ENCODE measurements at regions not wholly inside any gene's neighbourhood (a gene's known extent, or its start where the extent isn't known, plus 50 kb on each side); places are given as distances from the start of the nearest gene placed in this dataset.
"Not testable (repeated sequence)": the region's sequence is repeated elsewhere in the genome, so short reads cannot be mapped to it uniquely, and the experiment has no call there.

DNA sequence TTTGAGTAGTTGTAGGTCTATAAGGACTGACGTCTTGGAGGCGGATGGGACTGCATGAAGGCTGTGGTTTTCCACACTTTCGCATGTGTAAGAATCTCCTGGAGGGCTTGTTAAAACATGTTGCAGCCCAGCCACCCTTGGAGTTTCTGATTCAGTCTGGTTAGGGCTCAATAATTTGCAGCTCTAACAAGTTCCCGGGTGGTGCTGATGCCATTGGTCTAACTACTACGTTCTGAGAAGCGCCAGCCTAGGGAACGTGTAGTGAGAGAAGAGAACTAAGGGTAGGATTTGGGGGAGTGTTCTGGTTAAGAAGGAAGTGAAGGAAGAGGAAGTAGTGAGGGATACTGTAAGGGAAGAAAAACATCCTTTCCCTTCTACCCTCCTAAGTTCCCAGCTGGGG lies 138.9 kb downstream of the LARP7 start:
- DNase-seq (ENCODE audit: low read depth in 2 of 2) = no peak

DNA sequence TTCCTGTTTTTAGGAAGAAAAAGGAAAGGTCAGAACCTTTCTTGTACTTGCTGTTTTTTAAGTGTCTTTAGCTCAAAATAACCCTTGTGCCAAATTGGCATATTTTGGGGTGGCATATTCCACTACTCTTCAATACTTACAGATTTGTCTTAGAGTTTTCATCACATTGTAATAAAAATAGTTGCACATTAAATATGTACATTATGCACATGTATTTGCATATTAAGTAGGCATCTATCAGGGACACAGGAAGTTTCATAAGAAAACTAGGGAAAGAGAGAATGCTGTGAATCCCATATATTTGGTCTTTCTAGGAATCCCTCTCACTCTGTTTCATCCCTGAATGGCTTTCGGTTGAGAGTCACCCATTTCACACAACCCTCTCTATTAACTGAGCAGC lies 139.6 kb downstream of the LARP7 start:
- DNase-seq (ENCODE audit: low read depth in 2 of 2) = no peak

DNA sequence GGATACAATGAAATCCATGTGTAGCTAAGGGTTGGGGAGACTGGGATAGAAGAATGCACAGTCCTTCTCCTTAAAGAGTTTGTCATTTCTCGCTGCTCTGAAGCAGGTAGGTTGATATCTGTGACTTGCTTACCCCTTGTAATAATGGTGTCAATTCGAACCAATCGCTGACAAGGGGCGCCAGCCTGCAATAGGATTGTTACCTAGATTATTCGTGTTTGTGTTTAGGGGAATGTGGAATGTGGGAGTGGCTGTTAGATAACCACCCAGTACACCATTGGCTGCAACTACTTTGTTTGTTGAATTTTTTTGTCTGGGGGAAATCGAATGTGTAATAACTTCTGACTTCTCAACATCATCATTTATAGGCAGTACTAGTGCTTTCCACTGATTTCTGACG lies 141.6 kb downstream of the LARP7 start:
- DNase-seq (ENCODE audit: low read depth in 2 of 2) = no peak

DNA sequence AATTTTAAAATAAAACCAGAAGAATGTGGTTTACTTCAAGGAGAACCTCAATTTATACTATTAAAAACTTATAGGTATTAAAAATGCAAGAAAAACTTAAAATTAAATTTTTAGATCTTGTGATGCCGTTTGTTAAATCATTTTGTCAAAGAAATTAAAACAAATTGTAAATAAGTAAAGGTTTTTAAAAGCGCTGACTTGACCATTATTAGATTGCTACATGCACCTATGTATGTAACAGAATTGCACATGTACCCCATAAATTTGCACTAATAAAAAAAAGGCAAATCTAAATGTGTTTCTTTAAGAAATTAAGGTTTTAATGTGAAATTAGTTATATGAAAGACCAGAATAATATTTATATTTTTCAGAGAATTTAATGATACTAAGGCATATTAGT lies 156.1 kb downstream of the LARP7 start:
- no peak for DNase-seq (ENCODE audit: low read depth in 2 of 2)

DNA sequence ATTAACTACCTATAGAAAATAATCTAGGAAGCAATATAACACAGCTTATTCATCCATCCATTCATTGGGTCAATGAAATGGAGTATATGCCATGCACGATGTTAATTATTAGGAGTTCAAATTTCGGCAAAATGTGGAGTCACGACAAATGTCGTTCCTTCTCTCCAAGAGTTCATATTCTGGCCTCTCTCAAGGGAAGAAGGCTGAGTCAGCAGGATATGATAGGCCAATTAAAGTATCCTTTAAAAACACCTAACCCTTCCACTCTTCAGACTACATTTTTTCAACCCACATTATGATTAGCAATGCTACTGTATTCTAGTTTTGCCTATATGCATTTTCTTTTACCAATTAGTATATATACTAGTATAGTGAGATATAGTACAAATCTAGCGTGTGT lies 163.1 kb downstream of the LARP7 start:
- DNase-seq (ENCODE audit: low read depth in 2 of 2) = no peak

DNA sequence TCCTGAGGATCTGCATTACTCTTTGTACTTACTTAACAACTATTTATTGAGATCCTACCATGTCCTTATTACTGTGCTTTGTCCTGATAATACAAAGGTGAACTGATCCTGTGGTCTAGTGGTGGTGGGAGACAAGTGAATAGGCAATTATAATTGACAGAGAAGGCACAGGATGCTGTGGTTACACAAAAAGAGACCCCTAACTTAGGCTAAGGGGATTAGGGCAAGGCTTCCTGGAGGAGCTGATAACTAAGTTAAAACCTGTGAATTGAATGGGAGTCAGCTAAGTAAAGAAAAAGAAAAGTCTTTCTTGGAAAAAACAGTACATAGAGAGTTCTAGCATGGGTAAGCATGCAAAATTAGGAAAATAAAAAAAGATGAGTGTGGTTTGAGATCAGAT lies 164.4 kb downstream of the LARP7 start:
- no peak for DNase-seq (ENCODE audit: low read depth in 2 of 2)

DNA sequence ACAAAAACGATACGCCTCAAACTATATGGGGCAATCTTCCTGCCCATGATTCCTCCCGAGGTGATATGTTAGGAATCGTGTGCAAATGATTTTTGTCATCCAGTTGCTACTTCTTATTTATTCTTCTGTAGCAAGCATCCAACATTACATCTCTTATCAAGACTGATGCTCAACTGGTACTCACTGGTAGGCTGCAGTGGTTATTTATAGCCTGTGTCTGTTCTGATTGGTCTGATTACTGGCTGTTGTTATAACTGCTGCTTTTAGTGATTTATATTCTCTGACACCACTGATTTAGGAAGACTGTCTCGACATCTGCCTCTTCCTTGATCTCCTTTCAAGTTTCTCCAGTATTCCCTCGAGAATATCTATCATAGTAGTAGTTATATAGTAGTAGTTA lies 165.8 kb downstream of the LARP7 start:
- no peak for DNase-seq (ENCODE audit: low read depth in 2 of 2)

DNA sequence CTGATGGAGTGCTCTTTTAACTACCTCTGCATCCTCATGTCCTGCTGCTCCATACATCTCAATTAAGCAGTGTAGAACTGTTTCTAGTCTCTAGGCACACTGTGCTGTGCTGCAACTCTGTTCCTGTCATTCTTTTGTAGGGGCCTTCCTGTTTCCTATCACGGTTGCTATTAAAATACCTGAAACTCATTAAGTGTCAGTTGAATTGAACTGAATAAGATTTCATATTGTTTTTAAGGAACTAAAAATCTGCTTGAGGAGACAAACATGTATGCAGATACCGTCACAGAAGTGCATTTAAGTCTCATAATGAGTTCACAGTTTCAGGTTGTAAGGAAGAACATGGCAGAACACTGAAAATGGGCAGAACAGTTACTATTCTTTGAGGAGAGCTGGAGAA lies 170.1 kb downstream of the LARP7 start:
- DNase-seq (ENCODE audit: low read depth in 2 of 2) = no peak

DNA sequence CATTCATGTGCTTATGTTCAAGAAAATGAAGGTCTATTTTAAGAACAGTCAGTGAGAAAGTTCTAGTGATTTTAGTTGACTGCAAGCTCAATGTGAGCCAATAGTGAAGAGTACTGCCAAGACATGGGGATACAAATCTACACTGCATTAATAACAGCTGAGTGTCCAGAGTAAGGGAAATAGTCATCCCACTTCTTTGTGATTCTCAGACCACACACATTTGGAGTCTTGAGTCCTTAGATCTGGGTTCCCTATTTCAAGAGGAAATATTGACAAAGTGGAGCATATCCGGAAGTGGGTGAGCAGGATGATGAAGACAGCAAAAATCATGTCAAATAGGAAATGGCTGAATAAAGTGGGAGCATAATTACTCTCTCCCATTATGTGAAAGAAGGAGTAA lies 171.1 kb downstream of the LARP7 start:
- DNase-seq (ENCODE audit: low read depth in 2 of 2) = no peak

DNA sequence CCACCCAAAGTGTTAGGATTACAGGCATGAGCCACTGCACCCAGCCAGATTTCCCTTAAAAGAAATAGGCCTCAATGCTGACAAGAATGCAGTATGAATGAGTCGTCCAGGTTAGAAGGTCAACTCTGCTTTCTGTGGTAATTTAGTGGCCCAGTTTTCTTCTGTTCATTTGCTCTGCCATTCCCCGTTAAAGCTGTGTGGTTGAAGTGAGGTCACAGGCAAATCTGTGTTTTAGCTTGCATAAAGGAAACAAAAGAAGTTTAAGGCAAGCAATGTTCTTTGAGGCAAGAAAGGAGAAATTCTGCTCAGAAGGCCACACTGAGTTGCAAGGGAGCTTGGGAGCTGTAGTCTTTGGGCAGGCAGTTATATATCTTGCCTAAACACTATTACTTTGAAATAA lies 176.8 kb downstream of the LARP7 start:
- no peak for DNase-seq (ENCODE audit: low read depth in 2 of 2)

DNA sequence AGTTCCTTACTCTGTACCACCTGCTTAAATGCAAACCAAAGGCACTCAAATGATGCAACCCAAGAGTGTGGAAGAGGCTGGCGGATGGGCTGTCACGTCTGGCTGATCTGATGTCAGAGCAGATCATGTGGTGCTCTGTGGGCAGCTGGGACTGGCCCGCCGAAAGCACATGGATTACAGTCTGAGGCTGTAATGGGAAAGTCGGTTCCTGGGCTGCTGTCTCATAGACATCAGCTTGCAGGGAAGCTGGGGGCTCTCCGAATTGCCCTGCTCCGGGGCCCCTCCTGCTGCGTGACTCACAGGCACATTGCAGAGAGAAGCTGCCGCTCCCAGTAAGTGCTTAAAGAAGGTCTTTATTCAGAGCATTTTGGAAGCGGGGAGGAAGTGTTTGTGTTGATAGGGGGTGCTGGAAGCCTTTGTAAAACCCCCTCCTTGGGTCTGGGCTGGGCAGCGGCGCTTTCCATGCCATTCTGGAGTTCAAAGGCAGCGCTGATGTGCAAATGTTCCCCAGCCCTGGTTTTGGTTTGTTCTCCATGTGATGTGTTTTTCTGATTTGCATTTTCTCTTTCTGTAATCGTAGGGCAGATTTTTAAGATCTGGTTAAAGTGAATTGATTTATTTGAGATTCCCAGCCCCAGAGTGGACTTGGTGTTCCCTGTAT lies 181.1 kb downstream of the LARP7 start:
- DNase-seq (ENCODE audit: low read depth in 2 of 2) = peak in 1 of 2 donors; percentile 12

DNA sequence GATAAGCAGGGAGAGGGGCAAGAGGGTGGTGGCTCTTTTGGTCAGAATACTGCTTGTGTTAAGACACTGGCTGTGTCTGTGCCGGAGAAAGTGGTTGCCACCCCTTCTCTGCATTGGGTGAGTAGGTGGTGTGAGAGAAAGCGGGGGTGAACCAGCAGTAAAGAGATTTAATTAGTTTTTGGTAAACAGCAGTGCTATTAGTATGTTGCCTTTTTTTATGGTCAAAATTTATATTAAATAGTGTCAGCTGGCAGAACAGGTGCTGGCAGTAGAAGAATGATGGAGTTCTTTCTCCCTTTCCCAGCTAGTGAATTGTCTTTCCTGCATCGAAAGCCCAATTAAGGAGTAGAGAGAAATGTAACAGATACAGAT lies 181.6 kb downstream of the LARP7 start:
- no peak for DNase-seq (ENCODE audit: low read depth in 2 of 2)

DNA sequence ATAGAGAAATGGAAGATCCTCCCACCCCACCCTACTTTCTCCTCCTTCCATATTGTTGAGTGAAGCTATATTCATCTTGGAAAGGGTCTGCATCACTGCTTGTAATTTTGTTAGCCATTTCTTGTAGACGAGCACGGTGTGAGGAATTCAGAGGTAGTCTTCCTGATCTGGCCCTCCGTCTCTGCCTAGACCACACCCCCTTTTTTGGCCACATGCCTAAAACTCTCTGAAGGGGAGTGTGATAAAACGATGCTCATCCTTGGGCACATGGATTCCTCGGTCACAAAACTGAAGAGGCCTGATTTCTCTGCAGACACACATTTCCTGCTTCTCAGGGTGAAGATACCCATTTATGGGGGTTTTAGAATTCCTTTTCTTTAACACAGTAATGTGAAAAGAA lies 182.8 kb downstream of the LARP7 start:
- no peak for DNase-seq (ENCODE audit: low read depth in 2 of 2)

DNA sequence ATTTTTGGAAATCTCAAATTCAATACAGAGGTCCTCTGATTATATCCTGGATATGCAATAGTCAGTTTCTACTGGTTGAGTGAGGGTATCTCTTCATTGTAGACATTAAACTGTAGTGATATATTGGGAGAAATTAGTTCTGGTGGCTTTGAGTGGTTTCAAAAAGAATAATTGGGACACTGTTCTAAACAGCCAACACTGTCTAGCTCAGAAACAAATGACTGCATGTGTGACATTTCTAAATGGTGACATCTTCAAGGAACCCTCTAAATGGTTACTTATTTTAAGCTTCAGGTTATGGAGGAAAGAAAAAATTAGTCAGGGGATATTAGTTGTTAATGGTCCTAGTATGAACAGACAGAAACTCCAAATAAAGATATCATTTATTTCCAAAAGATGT lies 186.2 kb downstream of the LARP7 start:
- no peak for DNase-seq (ENCODE audit: low read depth in 2 of 2)

DNA sequence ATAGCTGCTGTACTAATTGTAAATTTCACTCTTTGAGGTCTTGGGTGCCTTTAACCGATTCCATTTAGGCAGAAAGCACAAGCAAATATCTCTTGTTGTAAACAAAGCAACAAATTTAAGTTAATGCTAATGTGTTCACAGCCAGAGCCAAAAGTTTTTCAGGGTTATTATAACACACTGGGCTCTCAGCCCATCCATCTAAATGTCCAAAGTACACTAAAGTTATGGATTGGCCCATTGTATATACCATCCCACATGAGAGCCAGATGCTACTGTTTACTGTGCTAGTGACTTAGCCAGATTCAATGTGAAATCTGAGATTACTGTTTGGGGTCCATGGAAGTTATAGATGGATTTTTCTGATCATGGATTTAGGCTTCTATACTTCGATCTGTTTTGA lies 186.7 kb downstream of the LARP7 start:
- no peak for DNase-seq (ENCODE audit: low read depth in 2 of 2)

DNA sequence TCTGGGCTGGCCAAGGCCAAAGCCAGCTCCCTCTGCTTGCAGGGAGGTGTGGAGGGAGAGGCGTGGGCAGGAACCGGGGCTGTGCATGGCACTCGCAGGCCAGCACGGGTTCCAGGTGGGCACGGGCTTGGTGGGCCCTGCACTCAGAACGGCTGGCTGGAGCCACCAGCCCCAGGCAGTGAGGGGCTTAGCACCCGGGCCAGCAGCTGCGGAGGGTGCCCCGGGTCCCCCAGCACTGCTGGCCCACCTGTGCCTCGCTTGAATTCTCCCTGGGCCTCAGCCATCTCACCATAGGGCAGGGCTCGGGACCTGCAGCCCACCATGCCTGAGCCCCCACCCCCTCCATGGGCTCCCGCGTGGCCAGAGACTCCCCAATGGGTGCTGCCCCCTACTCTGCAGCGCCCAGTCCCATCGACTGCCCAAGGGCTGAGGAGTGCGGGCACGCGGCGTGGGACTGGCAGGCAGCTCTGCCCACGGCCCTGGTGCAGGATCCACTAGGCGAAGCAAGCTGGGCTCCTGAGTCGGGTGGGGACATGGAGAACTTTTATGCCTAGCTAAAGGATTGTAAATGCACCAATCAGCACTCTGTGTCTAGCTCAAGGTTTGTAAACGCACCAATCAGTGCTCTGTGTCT lies 193.9 kb downstream of the LARP7 start:
- DNase-seq (ENCODE audit: low read depth in 2 of 2) = no peak

DNA sequence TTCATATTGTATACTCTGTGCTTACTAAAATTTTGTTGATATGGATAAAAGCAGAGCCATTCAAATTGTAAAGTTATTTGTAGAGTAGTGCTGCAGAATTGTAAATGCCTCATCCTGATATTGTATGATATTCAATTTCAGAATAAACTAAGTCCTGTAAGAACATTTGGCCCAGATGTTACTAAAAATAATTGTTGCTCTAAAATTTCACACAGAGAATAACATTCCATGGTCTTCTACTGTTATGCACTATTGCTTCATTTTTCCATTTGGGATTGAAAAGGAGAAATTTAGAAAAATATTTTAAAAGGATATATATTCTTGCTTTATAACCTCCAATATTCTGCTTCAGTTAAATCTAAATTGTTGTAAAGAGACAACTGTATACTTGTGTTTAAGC lies 195.6 kb downstream of the LARP7 start:
- no peak for DNase-seq (ENCODE audit: low read depth in 2 of 2)

DNA sequence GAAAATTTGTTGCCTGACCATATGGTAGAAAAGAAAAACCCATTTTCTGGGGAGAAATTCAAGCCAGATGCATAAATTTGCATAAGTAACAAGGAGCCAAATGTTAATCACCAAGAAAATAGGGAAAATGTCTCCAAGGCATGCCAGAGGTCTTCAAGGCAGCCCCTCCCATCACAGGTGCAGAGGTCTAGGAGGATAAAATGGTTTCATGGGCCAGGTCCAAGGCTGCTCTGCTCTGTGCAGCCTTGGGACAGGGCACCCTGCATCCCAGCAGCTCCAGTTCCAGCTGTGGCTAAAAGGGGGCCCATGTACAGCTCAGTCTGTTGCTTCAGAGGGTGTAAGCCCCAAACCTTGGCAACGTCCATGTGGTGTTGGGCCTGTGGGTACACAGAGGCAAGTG lies 200.0 kb downstream of the LARP7 start:
- DNase-seq (ENCODE audit: low read depth in 2 of 2) = no peak

DNA sequence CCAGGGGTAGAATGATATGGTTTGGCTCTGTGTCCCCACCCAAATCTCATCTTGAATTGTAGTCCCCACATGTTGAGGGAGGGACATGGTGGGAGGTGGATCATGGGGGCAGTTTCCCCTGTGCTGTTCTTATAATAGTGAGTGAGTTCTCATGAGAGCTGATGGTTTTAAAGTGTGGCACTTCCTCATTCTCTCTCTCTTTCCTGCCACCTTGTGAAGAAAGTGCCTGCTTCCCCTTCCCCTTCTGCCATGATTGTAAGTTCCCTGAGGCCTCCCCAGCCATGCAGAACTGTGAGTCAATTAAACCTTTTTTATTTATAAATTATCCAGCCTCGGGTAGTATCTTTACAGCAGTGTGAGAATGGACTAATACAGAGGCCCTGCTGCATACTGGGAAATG lies 201.1 kb downstream of the LARP7 start:
- DNase-seq (ENCODE audit: low read depth in 2 of 2) = not testable (repeated sequence)

DNA sequence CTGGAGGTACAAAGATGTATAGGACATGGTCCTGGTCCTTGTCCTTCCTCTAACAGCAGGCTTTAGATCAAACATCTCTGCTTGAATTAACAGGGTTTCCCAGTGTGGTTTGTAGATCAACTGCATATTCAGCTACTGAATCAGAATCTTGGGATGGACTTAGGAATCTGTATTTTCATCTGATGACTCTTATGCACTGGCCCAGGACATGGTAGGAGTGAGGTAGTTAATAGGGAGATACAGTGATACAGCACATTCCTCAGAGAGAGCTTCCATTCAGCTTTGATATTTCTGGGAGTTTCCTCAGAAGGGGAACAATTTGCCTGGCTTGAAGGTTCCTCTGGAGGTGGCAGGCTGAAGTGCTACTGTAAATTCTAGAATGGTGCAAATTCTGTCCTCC lies 203.1 kb downstream of the LARP7 start:
- DNase-seq (ENCODE audit: low read depth in 2 of 2) = no peak

DNA sequence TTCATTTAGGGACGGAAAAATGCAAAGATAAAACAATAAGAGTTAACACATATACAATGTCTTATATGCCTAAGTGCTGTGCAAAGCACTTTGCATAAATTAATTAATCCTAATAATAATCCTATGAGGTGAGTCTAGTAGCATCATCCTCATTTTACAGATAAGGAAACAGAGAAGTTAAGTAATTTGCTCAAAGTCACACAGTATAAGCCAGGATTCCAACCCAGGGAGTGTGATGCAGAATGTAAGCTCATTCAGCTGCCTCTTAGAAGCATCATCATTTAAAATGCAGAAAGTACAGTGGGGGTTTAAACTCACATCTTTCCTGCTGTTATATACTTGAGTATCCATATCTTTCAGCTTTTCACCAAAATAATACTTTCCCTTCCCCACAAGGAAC lies 203.7 kb downstream of the LARP7 start:
- DNase-seq (ENCODE audit: low read depth in 2 of 2) = no peak

DNA sequence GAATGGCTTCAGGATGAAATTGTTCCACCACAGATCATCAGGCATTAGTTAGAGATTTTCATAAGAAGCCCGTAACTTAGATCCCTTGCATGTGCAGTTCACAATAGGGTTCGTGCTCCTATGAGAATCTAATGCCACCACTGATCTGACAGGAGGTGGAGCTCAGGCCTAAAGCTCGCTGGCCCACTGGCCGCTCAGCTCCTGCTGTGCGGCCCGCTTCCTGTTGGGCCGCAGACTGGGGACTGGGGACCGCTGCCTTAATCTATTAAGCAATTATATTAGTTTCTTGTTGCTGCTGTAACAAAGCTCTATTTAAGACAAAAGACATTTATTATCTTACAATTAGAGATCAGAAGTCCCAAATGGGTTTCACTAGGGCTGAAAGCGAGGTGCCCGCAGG lies 205.6 kb downstream of the LARP7 start:
- DNase-seq (ENCODE audit: low read depth in 2 of 2) = no peak

DNA sequence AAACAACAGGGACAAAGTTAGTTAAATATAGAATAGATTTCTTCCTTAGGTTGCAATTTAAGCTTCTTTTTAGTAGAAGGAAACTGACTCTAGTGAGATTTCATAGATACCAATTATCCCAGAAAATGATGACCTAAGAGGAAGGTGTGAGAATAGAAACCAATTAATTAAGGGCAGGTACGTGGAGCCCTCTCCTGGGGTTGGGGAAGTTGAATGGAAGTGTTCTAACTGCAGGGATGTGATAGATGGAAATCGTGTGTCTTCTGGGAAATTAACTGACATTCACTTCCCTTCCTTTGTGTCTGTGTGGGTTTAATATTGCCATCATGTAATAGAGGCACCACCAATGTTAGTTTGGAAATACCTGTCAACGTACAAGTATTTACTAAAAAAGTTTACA lies 204.1 kb upstream of the ANK2 start:
- no peak for DNase-seq (ENCODE audit: low read depth in 2 of 2)

DNA sequence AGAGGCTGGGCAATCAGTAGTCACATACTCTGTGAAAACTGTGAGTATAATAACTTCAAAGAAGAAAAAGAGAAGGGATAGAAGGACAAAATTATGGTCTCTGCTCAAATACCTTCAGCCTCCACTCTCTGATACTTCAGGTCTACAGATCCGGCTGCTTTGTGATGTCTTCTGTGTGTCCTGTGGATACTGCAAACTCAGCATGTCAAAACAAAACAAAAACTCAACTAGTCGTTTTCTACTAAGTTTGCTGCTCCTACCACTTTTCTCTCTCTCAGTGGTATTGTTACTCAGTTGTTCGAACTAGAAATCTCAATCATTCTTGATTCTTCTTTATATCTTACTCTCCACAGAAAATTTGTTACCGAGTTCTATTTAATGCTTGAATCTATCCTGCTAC lies 202.4 kb upstream of the ANK2 start:
- no peak for DNase-seq (ENCODE audit: low read depth in 2 of 2)
